ENCODE measurements at regions not wholly inside any gene's neighbourhood (a gene's known extent, or its start where the extent isn't known, plus 50 kb on each side); places are given as distances from the start of the nearest gene placed in this dataset.

- H3K4me3 ChIP-seq = no peak overlapping the region
- H3K36me3 ChIP-seq = no peaks in the 10 kb centered on the region
- no peak overlapping the region for H3K27ac ChIP-seq
- no peak for TF ChIP-seq CTCF (IDR thresholded peaks at IDR 0.05)
- no peaks in the 10 kb centered on the region for H3K4me1 ChIP-seq
- no peaks in the 10 kb centered on the region for H3K27me3 ChIP-seq
- no peak for ATAC-seq
- DNase-seq = no peak
- no peaks in the 10 kb centered on the region for H3K9me3 ChIP-seq
- intact Hi-C loops (cut with DNase I) = no loop called here
These were observed 474.3 kb upstream of the TMPRSS15 start for GRCh38 chr21:18877917-18878316.

DNA sequence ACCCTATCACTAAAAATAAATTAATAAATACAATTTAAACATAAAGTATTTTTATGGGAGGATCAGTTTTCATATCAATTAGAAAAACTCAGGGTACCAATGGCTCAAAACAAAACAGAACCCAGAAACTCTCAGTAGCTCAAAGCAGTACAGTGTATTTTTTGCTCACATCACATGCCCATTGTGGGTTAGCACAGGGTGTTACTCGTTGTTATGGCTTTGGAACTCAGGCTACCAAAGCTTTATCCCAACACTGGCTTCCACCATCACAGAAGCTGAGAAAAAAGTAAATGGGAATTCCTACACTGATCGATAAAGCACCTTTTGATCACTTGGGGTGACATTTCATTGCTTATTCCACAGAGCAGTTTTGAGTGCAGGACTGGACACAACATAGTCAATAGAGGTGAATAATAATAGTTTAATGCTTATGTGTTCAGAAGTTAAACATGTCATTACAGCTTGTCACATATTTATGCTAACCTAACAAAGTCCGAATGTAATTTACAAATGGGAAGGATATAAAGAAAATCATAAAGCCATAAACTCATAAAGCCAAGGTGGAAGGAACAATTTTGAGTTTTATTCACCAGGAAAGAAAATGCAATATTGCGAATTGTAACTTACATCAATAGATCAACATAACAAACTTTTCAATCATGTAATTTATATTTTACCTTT is 484.5 kb upstream of the TMPRSS15 start:
- no peaks in the 10 kb centered on the region for H3K27me3 ChIP-seq
- H3K9me3 ChIP-seq = no peaks in the 10 kb centered on the region
- ATAC-seq (no peak), DNase-seq (no peak)
- no peak overlapping the region for H3K27ac ChIP-seq
- H3K4me3 ChIP-seq = no peak overlapping the region
- no peaks in the 10 kb centered on the region for H3K4me1 ChIP-seq
- intact Hi-C loops (cut with DNase I) = no loop called here
- TF ChIP-seq CTCF (IDR thresholded peaks at IDR 0.05) = no peak
- H3K36me3 ChIP-seq = no peaks in the 10 kb centered on the region

DNA sequence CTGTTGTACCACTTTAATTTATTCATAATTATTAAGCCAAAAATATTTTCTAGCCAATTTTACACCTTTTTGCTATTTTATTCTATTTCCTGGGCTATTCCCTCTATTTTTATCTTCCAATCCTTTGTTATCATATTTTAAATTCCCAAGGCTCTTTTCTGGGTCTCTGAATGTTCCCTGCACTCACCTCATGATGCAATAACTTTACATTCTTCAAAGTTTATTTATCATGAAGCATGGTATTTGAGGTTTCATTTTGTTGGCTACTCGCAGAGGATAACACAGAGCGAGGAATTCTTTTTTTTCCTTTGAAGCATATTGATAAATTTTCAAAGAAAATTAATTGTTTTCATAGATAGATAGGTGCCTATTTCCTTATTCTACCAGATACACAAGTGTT is 489.8 kb upstream of the TMPRSS15 start:
- Histone ChIP-seq H3K36me3 (no peaks in the 10 kb centered on the region), H3K4me1 (no peaks in the 10 kb centered on the region), H3K9me3 (no peaks in the 10 kb centered on the region), H3K4me3 (no peak overlapping the region), H3K27me3 (no peaks in the 10 kb centered on the region), H3K27ac (no peak overlapping the region)
- TF ChIP-seq CTCF (IDR thresholded peaks at IDR 0.05) = no peak
- intact Hi-C loops (cut with DNase I) = no loop called here
- DNase-seq (no peak), ATAC-seq (no peak)

GRCh38 chr21:18894387-18894786 is 490.8 kb upstream of the TMPRSS15 start:
- DNase-seq (no peak), ATAC-seq (no peak)
- H3K9me3 ChIP-seq = no peaks in the 10 kb centered on the region
- intact Hi-C loops (cut with DNase I) = no loop called here
- TF ChIP-seq CTCF (IDR thresholded peaks at IDR 0.05) = no peak
- no peaks in the 10 kb centered on the region for H3K27me3 ChIP-seq
- no peaks in the 10 kb centered on the region for H3K36me3 ChIP-seq
- H3K4me3 ChIP-seq = no peak overlapping the region
- H3K4me1 ChIP-seq = no peaks in the 10 kb centered on the region
- H3K27ac ChIP-seq = no peak overlapping the region

DNA sequence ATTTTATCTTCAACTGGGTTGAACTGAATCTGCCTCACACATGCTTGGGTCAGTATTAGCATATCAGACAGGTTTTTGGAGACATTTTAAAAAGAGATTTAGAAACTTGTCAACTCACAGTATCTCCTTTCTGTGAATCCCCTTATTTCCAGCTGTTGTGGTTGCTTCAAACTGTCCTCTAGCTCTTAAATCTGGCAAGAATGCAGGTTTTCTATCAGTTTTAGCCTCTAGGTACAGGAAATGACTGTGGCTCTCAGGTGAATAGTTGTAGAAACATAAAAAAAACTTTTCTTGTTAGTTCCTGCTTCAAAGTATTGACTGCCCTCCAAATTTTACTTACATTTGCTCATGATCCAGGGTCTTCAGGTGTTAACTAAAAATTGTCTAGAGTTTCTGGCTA is 495.7 kb upstream of the TMPRSS15 start:
- Histone ChIP-seq H3K4me1 (no peaks in the 10 kb centered on the region), H3K36me3 (no peaks in the 10 kb centered on the region), H3K9me3 (no peaks in the 10 kb centered on the region), H3K27ac (no peak overlapping the region), H3K4me3 (no peak overlapping the region), H3K27me3 (no peaks in the 10 kb centered on the region)
- ATAC-seq = no peak
- intact Hi-C loops (cut with DNase I) = no loop called here
- DNase-seq = no peak
- TF ChIP-seq CTCF (IDR thresholded peaks at IDR 0.05) = no peak

DNA sequence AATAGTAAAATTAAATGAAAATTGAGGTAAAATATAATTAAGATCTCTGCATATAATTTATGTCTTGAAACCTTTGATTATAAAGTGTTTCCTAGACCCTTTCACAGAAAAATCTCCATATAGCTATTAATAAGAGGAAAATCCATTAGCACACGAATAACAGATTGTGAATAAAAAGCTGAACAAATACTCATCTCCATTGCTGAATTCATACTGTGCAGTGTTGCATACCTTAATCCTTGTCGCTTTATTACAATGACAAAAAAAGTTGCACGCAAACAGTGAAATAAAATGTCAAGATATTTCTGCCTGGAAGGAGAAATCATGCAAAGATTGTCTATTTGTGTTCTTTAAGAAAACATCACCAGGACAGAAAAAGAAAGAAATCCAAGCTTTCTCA is 499.1 kb upstream of the TMPRSS15 start:
- Histone ChIP-seq H3K27me3 (no peaks in the 10 kb centered on the region), H3K36me3 (no peaks in the 10 kb centered on the region), H3K9me3 (no peaks in the 10 kb centered on the region), H3K4me1 (no peaks in the 10 kb centered on the region), H3K27ac (no peak overlapping the region), H3K4me3 (no peak overlapping the region)
- TF ChIP-seq CTCF (IDR thresholded peaks at IDR 0.05) = no peak
- DNase-seq (no peak), ATAC-seq (no peak)
- intact Hi-C loops (cut with DNase I) = no loop called here
